OCI-LY3 (cell line): ENCODE measurements at regions not wholly inside any gene's neighbourhood (a gene's known extent, or its start where the extent isn't known, plus 50 kb on each side); places are given as distances from the start of the nearest gene placed in this dataset.

ENCODE experiments used
- H2AFZ ChIP-seq: fragments of 200-600, 300-600 bp; shearing (Covaris generic); 2 replicates; pipeline ENCODE4 v1.6.0; 2014; ENCODE audit warnings: antibody characterized with exemption, low read depth, low read length
- H3K27ac ChIP-seq: fragments of 200-600, 300-600 bp; sonication (generic); 2 replicates; pipeline ENCODE4 v1.5.1; 2014; ENCODE audit warnings: mild to moderate bottlenecking, low read length, moderate library complexity, mixed read lengths
- H3K27me3 ChIP-seq: fragments of 200-600, 300-600 bp; sonication (generic); 2 replicates; pipeline ENCODE4 v1.6.1; 2014; ENCODE audit warnings: low read depth, low read length, mixed read lengths
- H3K36me3 ChIP-seq: fragments of 200-600, 300-600 bp; sonication (generic); replicated peaks from 2 replicates; pipeline ENCODE3; 2014; ENCODE audit warnings: low read depth, low read length, mixed read lengths
- H3K4me1 ChIP-seq: fragments of 300-600, 200-600 bp; sonication (generic); 2 replicates; pipeline ENCODE4 v1.6.1; 2014; ENCODE audit warnings: low read length, mixed read lengths
- H3K4me2 ChIP-seq: fragments of 200-600, 300-600 bp; sonication (generic); 2 replicates; pipeline ENCODE4 v1.6.1; 2014; ENCODE audit warnings: low read length, mixed read lengths
- H3K4me3 ChIP-seq: fragments of 300-600, 200-600 bp; sonication (generic); 2 replicates; pipeline ENCODE4 v1.5.1; 2014; ENCODE audit warnings: antibody characterized with exemption, mild to moderate bottlenecking, low read length, moderate library complexity
- H3K79me2 ChIP-seq: fragments of 300-600, 200-600 bp; shearing (Covaris generic); 2 replicates; pipeline ENCODE4 v1.6.1; 2014; ENCODE audit warnings: mild to moderate bottlenecking, low read length, mixed read lengths
- H3K9ac ChIP-seq: fragments of 300-600, 200-600 bp; shearing (Covaris generic); 2 replicates; pipeline ENCODE4 v1.6.0; 2014; ENCODE audit warnings: mild to moderate bottlenecking, low read length, moderate library complexity
- H3K9me3 ChIP-seq: fragments of 200-600, 300-600 bp; shearing (Covaris generic); 2 replicates; pipeline ENCODE4 v1.6.1; 2014; ENCODE audit warnings: low read length, mixed read lengths; ENCODE audit not compliant: insufficient read depth
- H4K20me1 ChIP-seq: fragments of 200-600, 300-600 bp; sonication (generic); 2 replicates; pipeline ENCODE4 v1.6.1; 2016; ENCODE audit warnings: low read length, mixed read lengths; ENCODE audit not compliant: insufficient read depth
- EZH2phosphoT487 ChIP-seq: fragments of 200-600 bp; shearing (Covaris generic); IDR thresholded peaks from 2 replicates; pipeline ENCODE4 v1.6.1; 2018; ENCODE audit warnings: antibody characterized with exemption, mixed run types, low read depth
- TF ChIP-seq, protein P1 (sequence below): fragments of 200-600, 300-600 bp; sonication (generic); IDR thresholded peaks from 2 replicates; pipeline ENCODE4 v1.5.1; 2014; ENCODE audit warnings: antibody characterized with exemption, low read length, low read depth

DNA sequence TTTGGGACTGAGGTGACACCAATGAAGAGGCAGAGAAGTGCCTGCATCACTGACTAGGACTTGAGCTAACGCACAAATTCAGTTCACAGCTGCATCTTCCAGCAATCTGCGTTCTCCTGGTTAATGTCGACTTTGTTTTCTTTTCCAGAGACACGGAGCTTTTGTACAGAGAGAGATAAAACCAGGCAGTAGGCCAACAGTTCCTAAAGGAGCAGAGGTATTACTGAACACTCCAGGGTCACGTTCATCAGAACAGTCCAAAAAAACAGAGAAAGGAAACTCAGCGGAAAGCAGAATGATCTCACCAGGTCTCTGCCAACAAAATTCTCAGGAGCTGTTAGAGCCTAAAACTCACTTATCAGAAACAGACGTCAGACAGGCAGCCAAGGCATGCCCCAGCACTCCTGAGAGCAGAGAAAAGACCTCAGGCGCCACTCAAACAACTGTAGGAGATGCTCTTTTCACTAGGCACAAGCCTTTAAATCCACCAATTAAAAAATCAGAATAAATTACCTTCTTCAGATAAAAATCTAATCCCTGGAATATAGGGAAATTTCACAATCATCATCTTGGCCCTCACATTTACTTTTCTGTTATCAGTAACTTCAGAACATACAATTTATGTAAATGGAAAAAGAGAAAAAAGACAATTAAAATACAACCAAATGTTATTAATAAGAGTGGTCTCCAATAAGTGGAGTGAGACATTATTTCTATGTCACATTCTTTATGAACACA, 95.9 kb upstream of the SPTBN1 start:
- H3K79me2 ChIP-seq, result no peaks in the 10 kb centered on the region
- H3K4me3 ChIP-seq, result no peak overlapping the region
- no peaks in the 10 kb centered on the region for H3K9me3 ChIP-seq
- no peaks in the 10 kb centered on the region for H4K20me1 ChIP-seq
- TF ChIP-seq, protein P1, sequence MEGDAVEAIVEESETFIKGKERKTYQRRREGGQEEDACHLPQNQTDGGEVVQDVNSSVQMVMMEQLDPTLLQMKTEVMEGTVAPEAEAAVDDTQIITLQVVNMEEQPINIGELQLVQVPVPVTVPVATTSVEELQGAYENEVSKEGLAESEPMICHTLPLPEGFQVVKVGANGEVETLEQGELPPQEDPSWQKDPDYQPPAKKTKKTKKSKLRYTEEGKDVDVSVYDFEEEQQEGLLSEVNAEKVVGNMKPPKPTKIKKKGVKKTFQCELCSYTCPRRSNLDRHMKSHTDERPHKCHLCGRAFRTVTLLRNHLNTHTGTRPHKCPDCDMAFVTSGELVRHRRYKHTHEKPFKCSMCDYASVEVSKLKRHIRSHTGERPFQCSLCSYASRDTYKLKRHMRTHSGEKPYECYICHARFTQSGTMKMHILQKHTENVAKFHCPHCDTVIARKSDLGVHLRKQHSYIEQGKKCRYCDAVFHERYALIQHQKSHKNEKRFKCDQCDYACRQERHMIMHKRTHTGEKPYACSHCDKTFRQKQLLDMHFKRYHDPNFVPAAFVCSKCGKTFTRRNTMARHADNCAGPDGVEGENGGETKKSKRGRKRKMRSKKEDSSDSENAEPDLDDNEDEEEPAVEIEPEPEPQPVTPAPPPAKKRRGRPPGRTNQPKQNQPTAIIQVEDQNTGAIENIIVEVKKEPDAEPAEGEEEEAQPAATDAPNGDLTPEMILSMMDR, result no peak
- TF ChIP-seq EZH2phosphoT487, result no peak
- H3K27me3 ChIP-seq, result no peaks in the 10 kb centered on the region
- no peak overlapping the region for H3K9ac ChIP-seq
- no peak overlapping the region for H2AFZ ChIP-seq
- H3K4me2 ChIP-seq, result no peak overlapping the region
- H3K36me3 ChIP-seq, result no peaks in the 10 kb centered on the region
- no peak overlapping the region for H3K27ac ChIP-seq
- H3K4me1 ChIP-seq, result no peaks in the 10 kb centered on the region

DNA sequence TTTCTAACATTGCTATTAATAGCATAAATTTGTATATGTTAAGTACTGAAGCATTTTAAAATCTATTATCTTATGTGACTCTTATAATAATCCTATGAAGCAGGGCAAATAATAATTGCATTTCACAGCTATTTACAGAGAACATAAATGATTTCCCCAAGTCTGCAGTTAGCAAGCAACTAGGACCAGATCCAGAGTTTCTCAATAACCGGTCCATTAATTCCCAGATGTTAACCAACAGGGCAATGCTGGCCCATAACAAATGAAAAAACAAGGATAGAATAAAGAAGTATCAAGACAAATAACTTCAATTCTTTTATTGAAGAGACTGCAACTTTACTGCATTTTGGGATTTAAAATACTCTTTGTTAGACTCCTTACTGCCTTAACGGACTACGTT, 91.7 kb upstream of the SPTBN1 start:
- Histone ChIP-seq H3K27ac (no peak overlapping the region), H3K4me3 (no peak overlapping the region), H3K4me2 (no peak overlapping the region), H3K79me2 (no peaks in the 10 kb centered on the region), H3K9me3 (peaks cover 8% of the 10 kb centered on the region), H3K9ac (no peak overlapping the region), H4K20me1 (no peaks in the 10 kb centered on the region), H3K27me3 (no peaks in the 10 kb centered on the region), H3K4me1 (no peaks in the 10 kb centered on the region), H3K36me3 (no peaks in the 10 kb centered on the region), H2AFZ (no peak overlapping the region)
- TF ChIP-seq, protein P1, result no peak
- no peak for TF ChIP-seq EZH2phosphoT487

DNA sequence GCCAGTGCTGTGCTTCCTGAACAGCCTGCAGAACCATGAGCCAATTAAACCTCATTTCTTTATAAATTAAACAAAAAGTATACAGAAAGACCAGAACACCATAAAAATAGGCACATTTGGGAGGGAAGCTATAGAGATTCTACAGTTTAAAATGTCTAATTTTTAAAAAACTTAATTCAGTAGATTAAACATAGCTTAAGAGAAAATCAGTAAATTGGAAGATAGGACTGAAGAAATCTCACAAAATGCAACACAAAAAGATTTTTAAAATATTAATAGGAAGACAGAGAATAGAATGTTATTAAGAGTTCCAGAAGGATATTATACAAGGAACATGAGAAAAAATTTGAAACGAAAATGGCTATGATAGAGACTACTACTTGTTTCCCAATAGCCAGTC, 90.5 kb upstream of the SPTBN1 start:
- Histone ChIP-seq H3K27me3 (no peaks in the 10 kb centered on the region), H3K4me3 (no peak overlapping the region), H3K79me2 (no peaks in the 10 kb centered on the region), H3K4me2 (no peak overlapping the region), H4K20me1 (no peaks in the 10 kb centered on the region), H3K4me1 (no peaks in the 10 kb centered on the region), H3K9me3 (peaks cover 8% of the 10 kb centered on the region), H3K36me3 (no peaks in the 10 kb centered on the region), H3K9ac (no peak overlapping the region), H3K27ac (no peak overlapping the region), H2AFZ (no peak overlapping the region)
- TF ChIP-seq, protein P1, result no peak
- no peak for TF ChIP-seq EZH2phosphoT487

DNA sequence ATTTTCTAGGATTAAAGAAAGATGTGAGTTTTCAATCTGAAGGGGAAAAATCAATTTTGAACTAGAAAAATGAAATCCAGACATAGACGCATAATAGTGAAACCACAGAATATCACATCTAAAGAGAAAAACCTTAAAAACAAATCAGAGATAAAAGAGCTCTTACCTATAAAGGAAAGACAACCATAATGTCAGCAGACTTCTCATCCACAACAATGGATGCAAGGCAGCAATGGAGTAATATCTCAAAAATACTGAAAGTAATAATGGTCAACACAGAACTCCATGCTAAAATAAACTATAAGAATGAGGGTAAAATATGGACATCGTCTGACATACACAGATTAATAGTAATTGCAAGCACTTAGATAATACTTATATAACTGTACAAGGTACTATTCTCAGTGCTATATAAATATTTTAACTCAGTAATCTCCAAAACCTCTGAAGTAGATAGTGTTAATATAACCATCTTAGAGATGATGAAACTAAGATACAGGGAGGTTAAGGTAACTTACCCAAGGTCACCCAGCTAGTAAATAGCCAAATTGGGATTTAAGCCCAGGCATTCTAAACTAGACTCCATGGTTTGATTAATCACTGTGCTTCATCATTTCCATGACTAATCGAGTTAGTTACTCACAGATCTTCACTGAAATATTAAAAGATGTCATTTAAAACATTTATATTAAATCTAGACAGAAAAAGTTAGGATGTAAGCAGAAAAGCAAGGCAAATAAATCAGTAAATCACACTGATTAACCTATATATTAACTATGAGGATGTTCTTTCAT, 89.4 kb upstream of the SPTBN1 start:
- Histone ChIP-seq H3K79me2 (no peaks in the 10 kb centered on the region), H3K4me3 (no peak overlapping the region), H3K9ac (no peak overlapping the region), H4K20me1 (no peaks in the 10 kb centered on the region), H3K27ac (no peak overlapping the region), H3K4me2 (no peak overlapping the region), H2AFZ (no peak overlapping the region), H3K27me3 (no peaks in the 10 kb centered on the region), H3K36me3 (no peaks in the 10 kb centered on the region), H3K9me3 (peaks cover 8% of the 10 kb centered on the region), H3K4me1 (no peaks in the 10 kb centered on the region)
- TF ChIP-seq EZH2phosphoT487, result no peak
- TF ChIP-seq, protein P1, result no peak
